Prostate gland (tissue), 2 donors: ENCODE measurements at regions not wholly inside any gene's neighbourhood (a gene's known extent, or its start where the extent isn't known, plus 50 kb on each side); places are given as distances from the start of the nearest gene placed in this dataset.

Source experiments
- DNase-seq: peaks from one replicate; pipeline ENCODE4 v3.0.0-alpha.2; 2019; ENCODE audit warnings: low spot score
- H3K27ac ChIP-seq, 2 donors: fragments of 200-600 bp; sonication (generic); 2 replicates each; pipeline ENCODE4 v1.5.1; 2017 to 2019
- H3K27me3 ChIP-seq: fragments of 200-600 bp; sonication (generic); replicated peaks from 2 replicates; pipeline ENCODE4 v1.5.1; 2019; ENCODE audit not compliant: insufficient read depth
- H3K36me3 ChIP-seq, 2 donors: fragments of 200-600 bp; sonication (generic); 1 replicate in 1 of 2; 2 replicates in 1 of 2; pipeline versions ENCODE4 v1.5.1 to v1.8.1; 2017 to 2019
- H3K4me1 ChIP-seq: fragments of 200-600 bp; sonication (generic); replicated peaks from 2 replicates; pipeline ENCODE4 v1.5.1; 2019
- H3K4me3 ChIP-seq, 2 donors: fragments of 200-600 bp; sonication (generic); 2 replicates each; pipeline ENCODE4 v1.5.1; 2017 to 2019
- H3K9me3 ChIP-seq: fragments of 200-600 bp; sonication (generic); 2 replicates; pipeline ENCODE4 v1.5.1; 2017
- POLR2A ChIP-seq: fragments of 450-650 bp; IDR thresholded peaks from one replicate; pipeline ENCODE4 v1.6.1; 2016; ENCODE audit warnings: antibody characterized with exemption, mild to moderate bottlenecking
- POLR2AphosphoS5 ChIP-seq: sonication (generic); formaldehyde crosslinking; IDR thresholded peaks from one replicate; pipeline ENCODE4 v1.6.1; 2017; ENCODE audit warnings: antibody characterized with exemption
- WGBS: methylation state at CpG from one replicate; pipeline ENCODE4 v1.1.5; 2018; 5-methylcytosine and 5-hydroxymethylcytosine counted together
- intact Hi-C: fragments of 100-400 bp; cut with DNase I; formaldehyde crosslinking; loops from one replicate; pipeline ENCODE4 v1.14.2; 2022
- TF ChIP-seq, protein P1 (sequence below), 4 experiments: fragments of 200-600 bp in 2 of 4; fragments of 450-650 bp in 2 of 4; sonication (generic) in 2 of 4; IDR thresholded peaks; 1 replicate in 3 of 4; 2 replicates in 1 of 4; pipeline ENCODE4 v1.5.1; 2016 to 2019; ENCODE audit warnings: antibody characterized with exemption in 4 of 4, mild to moderate bottlenecking in 2 of 4, moderate library complexity in 2 of 4

- Histone ChIP-seq H3K27ac (no peak overlapping the region), H3K27me3 (no peaks in the 10 kb centered on the region), H3K4me1 (no peaks in the 10 kb centered on the region), H3K36me3 (no peaks in the 10 kb centered on the region), H3K4me3 (no peak overlapping the region), H3K9me3 (no peaks in the 10 kb centered on the region)
- TF ChIP-seq, protein P1, sequence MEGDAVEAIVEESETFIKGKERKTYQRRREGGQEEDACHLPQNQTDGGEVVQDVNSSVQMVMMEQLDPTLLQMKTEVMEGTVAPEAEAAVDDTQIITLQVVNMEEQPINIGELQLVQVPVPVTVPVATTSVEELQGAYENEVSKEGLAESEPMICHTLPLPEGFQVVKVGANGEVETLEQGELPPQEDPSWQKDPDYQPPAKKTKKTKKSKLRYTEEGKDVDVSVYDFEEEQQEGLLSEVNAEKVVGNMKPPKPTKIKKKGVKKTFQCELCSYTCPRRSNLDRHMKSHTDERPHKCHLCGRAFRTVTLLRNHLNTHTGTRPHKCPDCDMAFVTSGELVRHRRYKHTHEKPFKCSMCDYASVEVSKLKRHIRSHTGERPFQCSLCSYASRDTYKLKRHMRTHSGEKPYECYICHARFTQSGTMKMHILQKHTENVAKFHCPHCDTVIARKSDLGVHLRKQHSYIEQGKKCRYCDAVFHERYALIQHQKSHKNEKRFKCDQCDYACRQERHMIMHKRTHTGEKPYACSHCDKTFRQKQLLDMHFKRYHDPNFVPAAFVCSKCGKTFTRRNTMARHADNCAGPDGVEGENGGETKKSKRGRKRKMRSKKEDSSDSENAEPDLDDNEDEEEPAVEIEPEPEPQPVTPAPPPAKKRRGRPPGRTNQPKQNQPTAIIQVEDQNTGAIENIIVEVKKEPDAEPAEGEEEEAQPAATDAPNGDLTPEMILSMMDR (IDR thresholded peaks at IDR 0.05), result no peak
- TF ChIP-seq POLR2AphosphoS5 (no peak), POLR2A (no peak)
- intact Hi-C loops, result no loop called here
- 72% methylated on average over 5 of the region's 5 CpGs for WGBS
- DNase-seq, result no peak
These were observed 2291.6 kb upstream of the WWC1 start for GRCh38 chr5:165999693-166000320.

- Histone ChIP-seq H3K9me3 (no peaks in the 10 kb centered on the region), H3K36me3 (no peaks in the 10 kb centered on the region), H3K27me3 (no peaks in the 10 kb centered on the region), H3K27ac (no peak overlapping the region), H3K4me1 (no peaks in the 10 kb centered on the region), H3K4me3 (no peak overlapping the region)
- DNase-seq, result no peak
- 3% methylated on average over 2 of the region's 2 CpGs for WGBS
- TF ChIP-seq, protein P1 (IDR thresholded peaks at IDR 0.05), result no peak
- no peak for TF ChIP-seq POLR2AphosphoS5
- intact Hi-C loops, result no loop called here
These were observed 2287.4 kb upstream of the WWC1 start for GRCh38 chr5:166004006-166004405.

GRCh38 chr5:166013415-166013814 lies 2278.0 kb upstream of the WWC1 start:
- intact Hi-C loops, result no loop called here
- DNase-seq, result no peak
- no peaks in the 10 kb centered on the region for H3K9me3 ChIP-seq
- no peaks in the 10 kb centered on the region for H3K36me3 ChIP-seq
- no peak overlapping the region for H3K4me3 ChIP-seq
- H3K27ac ChIP-seq, result no peak overlapping the region
- no peaks in the 10 kb centered on the region for H3K4me1 ChIP-seq
- TF ChIP-seq, protein P1 (IDR thresholded peaks at IDR 0.05), result no peak
- TF ChIP-seq POLR2AphosphoS5, result no peak
- TF ChIP-seq POLR2A, result no peak
- no peaks in the 10 kb centered on the region for H3K27me3 ChIP-seq
- WGBS, result 76% methylated on average over 4 of the region's 4 CpGs

DNA sequence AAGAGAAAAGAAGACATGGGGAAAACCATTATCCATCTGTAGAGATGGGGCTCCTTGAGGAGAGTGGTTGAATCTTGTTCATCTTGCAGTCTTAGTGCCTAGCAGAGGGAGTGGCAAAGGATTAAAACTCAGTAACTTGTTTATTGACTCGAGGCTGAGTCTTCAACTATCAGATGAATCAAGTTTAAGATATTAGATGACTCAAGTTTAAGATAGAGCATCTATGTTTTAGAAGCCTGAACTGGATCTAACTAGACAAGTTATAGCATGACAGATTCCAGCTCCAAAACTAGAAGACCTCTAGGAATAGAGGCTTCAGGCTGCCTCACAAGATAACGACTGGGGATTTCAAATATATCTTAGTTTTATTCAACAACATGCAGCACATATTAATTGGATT lies 2277.2 kb upstream of the WWC1 start:
- Histone ChIP-seq H3K27me3 (no peaks in the 10 kb centered on the region), H3K4me1 (no peaks in the 10 kb centered on the region), H3K27ac (no peak overlapping the region), H3K4me3 (no peak overlapping the region), H3K9me3 (no peaks in the 10 kb centered on the region), H3K36me3 (no peaks in the 10 kb centered on the region)
- intact Hi-C loops, result no loop called here
- DNase-seq, result no peak
- WGBS, result 62% methylated on average over 2 of the region's 2 CpGs
- TF ChIP-seq, protein P1 (IDR thresholded peaks at IDR 0.05), result no peak
- TF ChIP-seq POLR2AphosphoS5 (no peak), POLR2A (no peak)

DNA sequence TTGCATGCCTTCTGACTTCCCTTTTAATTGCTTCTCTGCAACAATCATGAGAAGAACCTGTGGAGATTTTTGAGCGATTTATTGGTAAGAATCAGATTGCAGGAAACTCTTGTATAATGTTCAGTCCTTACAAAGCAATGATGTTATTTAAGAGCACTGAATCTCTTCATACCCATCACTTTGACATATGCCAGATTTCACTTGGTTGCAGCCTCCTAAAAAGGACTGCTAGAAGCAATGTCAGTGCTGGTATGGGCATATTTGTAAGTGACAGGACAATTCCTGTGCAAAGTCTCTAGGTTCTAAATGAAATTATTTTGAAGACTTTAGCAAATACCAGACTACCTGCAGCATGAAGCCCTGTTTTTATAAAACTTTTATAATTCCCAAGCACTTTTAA lies 2272.7 kb upstream of the WWC1 start:
- no peaks in the 10 kb centered on the region for H3K36me3 ChIP-seq
- H3K4me3 ChIP-seq, result no peak overlapping the region
- WGBS, result 43% methylated on average over 1 of the region's 1 CpG
- H3K4me1 ChIP-seq, result no peaks in the 10 kb centered on the region
- intact Hi-C loops, result no loop called here
- no peak for TF ChIP-seq POLR2A
- no peak for TF ChIP-seq POLR2AphosphoS5
- TF ChIP-seq, protein P1 (IDR thresholded peaks at IDR 0.05), result no peak
- no peaks in the 10 kb centered on the region for H3K27me3 ChIP-seq
- no peak overlapping the region for H3K27ac ChIP-seq
- no peak for DNase-seq
- no peaks in the 10 kb centered on the region for H3K9me3 ChIP-seq
